22Rv1 (cell line): ENCODE measurements at regions not wholly inside any gene's neighbourhood (a gene's known extent, or its start where the extent isn't known, plus 50 kb on each side); places are given as distances from the start of the nearest gene placed in this dataset.

Experiments
- H3K27ac ChIP-seq: fragments of 450-650 bp; 2 replicates; pipeline ENCODE4 v1.5.1; 2017
- ZFX ChIP-seq: fragments of 450-650 bp; IDR thresholded peaks from 2 replicates; pipeline ENCODE4 v1.6.1; 2017; ENCODE audit warnings: antibody characterized with exemption, borderline replicate concordance
- TF ChIP-seq, protein P1 (sequence below): fragments of 450-650 bp; IDR thresholded peaks from 2 replicates; pipeline ENCODE4 v1.5.1; 2017; ENCODE audit warnings: mild to moderate bottlenecking

DNA sequence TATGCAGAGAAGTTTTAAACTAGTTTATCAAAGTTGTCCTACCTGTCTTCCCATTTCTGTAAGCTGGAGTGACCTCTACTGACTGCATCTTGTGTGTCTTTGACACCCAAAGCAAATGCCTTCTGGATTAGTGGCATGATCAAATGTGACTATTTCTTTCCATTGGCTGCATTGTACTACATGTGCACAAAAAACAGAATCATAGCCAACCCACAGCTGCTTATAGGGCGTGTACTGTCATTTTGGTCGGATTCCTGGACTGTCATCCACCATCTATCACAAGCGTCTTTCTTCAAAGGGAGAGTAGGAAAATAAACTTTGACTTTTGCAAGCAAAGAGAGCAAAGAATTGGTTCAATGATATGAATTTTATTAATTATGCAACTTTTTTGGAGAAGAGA, 310.6 kb downstream of the MAP2K6 start:
- no peak overlapping the region for H3K27ac ChIP-seq
- TF ChIP-seq, protein P1, sequence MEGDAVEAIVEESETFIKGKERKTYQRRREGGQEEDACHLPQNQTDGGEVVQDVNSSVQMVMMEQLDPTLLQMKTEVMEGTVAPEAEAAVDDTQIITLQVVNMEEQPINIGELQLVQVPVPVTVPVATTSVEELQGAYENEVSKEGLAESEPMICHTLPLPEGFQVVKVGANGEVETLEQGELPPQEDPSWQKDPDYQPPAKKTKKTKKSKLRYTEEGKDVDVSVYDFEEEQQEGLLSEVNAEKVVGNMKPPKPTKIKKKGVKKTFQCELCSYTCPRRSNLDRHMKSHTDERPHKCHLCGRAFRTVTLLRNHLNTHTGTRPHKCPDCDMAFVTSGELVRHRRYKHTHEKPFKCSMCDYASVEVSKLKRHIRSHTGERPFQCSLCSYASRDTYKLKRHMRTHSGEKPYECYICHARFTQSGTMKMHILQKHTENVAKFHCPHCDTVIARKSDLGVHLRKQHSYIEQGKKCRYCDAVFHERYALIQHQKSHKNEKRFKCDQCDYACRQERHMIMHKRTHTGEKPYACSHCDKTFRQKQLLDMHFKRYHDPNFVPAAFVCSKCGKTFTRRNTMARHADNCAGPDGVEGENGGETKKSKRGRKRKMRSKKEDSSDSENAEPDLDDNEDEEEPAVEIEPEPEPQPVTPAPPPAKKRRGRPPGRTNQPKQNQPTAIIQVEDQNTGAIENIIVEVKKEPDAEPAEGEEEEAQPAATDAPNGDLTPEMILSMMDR, result no peak
- no peak for TF ChIP-seq ZFX

DNA sequence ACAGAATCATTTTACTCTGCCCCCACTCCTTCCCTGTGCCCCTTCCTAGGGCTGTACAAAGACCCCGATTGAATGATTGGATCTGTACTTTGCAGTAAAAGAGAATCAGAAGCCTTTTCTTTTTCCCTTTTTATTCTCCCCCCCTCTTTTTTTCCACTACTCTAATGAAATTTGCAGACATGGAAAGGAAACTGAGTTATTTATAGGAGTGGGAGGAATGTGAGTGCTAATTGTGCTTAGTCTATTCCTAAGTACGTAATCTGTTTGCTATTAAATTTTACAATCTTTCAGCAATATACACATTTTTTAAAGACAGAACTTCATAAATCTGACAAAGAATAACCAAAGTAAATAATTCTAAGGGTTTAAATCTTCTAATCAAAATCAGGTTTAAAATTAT, 314.3 kb downstream of the MAP2K6 start:
- H3K27ac ChIP-seq, result no peak overlapping the region
- TF ChIP-seq, protein P1, result no peak
- no peak for TF ChIP-seq ZFX

DNA sequence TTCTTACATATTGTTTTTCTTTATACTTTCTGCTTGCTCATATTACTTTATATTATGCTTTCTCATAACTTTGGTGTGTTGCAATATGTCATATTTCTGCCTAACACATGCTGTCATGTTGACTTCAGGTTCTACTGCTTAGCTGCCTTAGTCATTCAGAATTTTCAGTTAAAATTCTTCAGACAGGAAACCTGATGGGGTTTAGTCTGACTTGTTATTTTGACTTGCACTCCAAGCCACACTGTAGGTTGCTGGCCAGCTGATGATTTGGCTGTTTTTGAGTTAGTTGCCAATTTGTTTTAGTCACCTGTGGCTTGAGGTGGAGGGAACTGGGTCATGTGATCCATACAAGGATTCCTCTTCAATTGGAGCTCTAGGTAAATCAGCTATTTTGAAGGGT, 315.4 kb downstream of the MAP2K6 start:
- TF ChIP-seq, protein P1, result no peak
- TF ChIP-seq ZFX, result no peak
- no peak overlapping the region for H3K27ac ChIP-seq

DNA sequence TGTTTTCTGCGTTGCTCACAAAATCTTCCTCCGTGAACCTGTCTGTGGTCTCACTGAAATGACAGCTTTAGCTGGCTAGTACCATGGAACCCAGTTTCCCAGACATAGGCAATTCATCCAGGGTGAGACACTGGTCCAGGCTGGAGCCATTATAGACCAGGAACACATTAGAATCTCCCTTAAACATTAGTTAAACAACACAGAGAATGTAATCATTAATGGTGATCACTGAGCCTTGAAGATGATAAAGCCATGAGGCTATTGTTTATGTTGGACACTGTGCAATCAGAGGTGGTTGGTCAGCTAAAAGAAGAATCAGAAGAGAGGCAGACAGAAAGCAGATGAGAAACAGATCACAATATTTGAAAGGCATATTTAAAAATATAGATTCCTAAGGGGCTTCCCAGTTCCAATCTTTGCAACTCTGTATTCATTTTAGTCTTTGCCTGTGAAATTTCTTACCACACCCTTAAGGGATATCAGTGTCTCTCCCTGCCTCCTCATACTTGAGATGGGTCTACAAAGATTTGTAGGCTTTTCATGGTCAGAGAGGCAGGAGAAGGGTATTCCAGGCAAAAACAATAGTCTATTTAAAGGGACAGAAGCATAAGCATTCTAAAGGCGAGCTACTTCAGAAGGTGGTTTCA, 317.9 kb downstream of the MAP2K6 start:
- TF ChIP-seq ZFX, result no peak
- TF ChIP-seq, protein P1, result no peak
- H3K27ac ChIP-seq, result no peak overlapping the region

DNA sequence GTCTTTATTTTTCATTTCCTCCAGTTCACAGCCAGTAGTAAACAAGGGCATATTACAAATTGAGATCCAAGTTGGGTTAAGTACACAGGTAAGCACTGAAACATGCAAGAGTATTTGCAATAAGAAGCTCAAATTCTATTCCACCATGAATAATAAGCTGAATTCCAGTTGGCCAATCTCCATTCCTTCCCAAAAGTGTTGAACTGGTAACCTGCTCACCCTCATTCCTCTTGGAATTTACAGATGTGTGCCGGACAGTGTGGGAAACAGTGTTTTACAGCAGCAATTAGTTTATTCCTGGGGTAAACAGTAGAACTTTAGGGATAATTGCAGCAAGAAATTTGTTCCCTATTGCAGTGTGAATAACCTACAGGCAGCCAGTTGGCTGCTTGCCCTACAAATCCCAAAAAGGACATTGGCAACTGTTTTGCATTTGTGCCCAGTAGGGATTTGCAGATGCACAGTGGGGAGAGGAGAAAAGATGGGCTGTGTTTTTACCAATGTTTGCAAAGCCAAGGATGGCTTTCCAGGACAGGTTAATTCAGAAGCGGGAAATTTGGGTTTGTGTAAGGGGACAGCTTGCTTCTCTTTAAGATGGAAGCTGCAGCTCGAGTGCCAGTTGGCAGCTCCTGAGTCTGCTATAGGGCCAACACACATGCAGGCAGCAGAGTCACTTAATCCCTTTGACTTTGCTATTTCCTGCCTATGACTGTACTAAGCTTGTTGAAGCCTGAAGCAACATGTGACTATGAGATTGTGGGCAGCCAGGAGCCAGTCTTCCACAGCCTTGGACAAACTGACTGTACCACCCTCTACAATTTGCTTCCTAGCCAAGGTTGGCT, 318.9 kb downstream of the MAP2K6 start:
- no peak for TF ChIP-seq ZFX
- TF ChIP-seq, protein P1, result no peak
- no peak overlapping the region for H3K27ac ChIP-seq

DNA sequence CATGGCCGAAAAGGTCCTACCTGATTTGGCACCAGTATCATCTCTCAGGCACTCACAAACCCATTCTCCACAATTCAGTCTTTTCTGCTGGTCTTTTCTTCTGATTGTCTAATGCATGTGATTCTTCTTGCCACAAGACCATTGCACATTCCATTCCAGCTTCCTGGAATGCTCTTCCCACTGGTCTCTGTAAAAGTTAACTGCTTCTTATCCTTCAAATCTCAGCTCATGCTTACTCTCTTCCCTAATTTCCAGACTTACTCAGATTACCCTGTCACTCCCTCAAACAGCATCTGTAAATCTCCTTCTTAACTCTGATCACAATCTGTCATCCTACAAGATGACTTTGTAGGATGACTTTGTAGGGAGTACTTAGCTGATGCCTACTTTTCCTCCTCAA, 320.2 kb downstream of the MAP2K6 start:
- TF ChIP-seq, protein P1, result no peak
- TF ChIP-seq ZFX, result no peak
- H3K27ac ChIP-seq, result no peak overlapping the region

DNA sequence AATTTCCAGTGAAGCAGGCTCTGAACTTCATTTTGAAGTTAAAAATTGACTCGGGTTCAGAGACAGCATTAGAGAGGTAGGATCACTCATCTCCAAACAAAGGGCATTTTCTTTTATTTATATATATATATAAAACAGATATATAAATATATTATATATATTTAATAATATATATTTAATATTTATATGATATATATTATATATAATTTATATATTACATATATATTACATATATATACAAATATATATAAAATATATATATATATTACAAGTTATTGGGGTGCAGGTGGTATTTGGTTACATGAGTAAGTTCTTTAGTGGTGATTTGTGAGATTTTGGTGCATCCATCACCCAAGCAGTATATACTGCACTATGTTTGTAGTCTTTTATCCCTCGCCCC, 320.8 kb downstream of the MAP2K6 start:
- no peak for TF ChIP-seq ZFX
- TF ChIP-seq, protein P1, result no peak
- H3K27ac ChIP-seq, result no peak overlapping the region
